ENCODE measurements at regions not wholly inside any gene's neighbourhood (a gene's known extent, or its start where the extent isn't known, plus 50 kb on each side); places are given as distances from the start of the nearest gene placed in this dataset.

- TF ChIP-seq POLR2AphosphoS5 (IDR thresholded peaks at IDR 0.05; ENCODE audit: insufficient read depth in 1 of 2, low read depth in 1 of 2) = no peak
- no peak for TF ChIP-seq CTCF (IDR thresholded peaks at IDR 0.05)
- TF ChIP-seq POLR2A (IDR thresholded peaks at IDR 0.05) = no peak
These were observed 959.0 kb downstream of the FAT4 start for GRCh38 chr4:126273746-126274145.
